ENCODE measurements at regions not wholly inside any gene's neighbourhood (a gene's known extent, or its start where the extent isn't known, plus 50 kb on each side); places are given as distances from the start of the nearest gene placed in this dataset.

DNA sequence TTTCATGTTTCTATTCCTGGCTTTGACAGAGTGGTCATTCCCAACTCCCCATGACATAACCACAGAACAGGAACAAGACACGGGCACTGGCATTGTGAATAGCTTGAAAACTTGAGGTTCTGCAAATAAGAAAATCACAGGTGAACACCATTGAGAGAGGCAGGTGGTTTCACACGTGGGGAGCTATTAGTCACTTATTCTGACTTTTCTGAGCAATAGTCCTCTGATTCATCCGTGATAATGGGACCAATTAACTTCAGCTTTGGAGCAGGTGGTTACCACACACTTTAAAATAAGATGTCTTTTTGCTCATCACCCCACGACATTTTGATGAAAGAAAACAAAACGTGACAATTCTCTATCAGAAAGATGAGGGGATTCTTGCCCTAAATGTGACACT is 224.7 kb downstream of the KLF13 start:
- TF ChIP-seq, protein P1, sequence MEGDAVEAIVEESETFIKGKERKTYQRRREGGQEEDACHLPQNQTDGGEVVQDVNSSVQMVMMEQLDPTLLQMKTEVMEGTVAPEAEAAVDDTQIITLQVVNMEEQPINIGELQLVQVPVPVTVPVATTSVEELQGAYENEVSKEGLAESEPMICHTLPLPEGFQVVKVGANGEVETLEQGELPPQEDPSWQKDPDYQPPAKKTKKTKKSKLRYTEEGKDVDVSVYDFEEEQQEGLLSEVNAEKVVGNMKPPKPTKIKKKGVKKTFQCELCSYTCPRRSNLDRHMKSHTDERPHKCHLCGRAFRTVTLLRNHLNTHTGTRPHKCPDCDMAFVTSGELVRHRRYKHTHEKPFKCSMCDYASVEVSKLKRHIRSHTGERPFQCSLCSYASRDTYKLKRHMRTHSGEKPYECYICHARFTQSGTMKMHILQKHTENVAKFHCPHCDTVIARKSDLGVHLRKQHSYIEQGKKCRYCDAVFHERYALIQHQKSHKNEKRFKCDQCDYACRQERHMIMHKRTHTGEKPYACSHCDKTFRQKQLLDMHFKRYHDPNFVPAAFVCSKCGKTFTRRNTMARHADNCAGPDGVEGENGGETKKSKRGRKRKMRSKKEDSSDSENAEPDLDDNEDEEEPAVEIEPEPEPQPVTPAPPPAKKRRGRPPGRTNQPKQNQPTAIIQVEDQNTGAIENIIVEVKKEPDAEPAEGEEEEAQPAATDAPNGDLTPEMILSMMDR (IDR thresholded peaks at IDR 0.05; ENCODE audit: low read depth, low read length) = no peak
- no peak for TF ChIP-seq EZH2phosphoT487 (IDR thresholded peaks at IDR 0.05; ENCODE audit: low read depth)
